OCI-LY1 (cell line): ENCODE measurements at regions not wholly inside any gene's neighbourhood (a gene's known extent, or its start where the extent isn't known, plus 50 kb on each side); places are given as distances from the start of the nearest gene placed in this dataset.

ENCODE experiments used
- H2AFZ ChIP-seq: fragments of 200-600 bp; sonication (generic), shearing (Covaris generic); 2 replicates; pipeline ENCODE4 v1.6.0; 2014; ENCODE audit warnings: antibody characterized with exemption, mild to moderate bottlenecking, low read length
- H3F3A ChIP-seq: fragments of 200-600 bp; sonication (generic), shearing (Covaris generic); 2 replicates; pipeline ENCODE4 v1.6.0; 2014; ENCODE audit warnings: mild to moderate bottlenecking, antibody characterized with exemption, low read length, moderate library complexity; ENCODE audit not compliant: insufficient read depth
- H3K27ac ChIP-seq: fragments of 200-600 bp; sonication (generic); 2 replicates; pipeline ENCODE4 v1.5.1; 2014; ENCODE audit warnings: low read length, mixed run types, mild to moderate bottlenecking, low read depth; ENCODE audit not compliant: poor library complexity, severe bottlenecking
- H3K27me3 ChIP-seq: fragments of 200-600 bp; sonication (generic); 2 replicates; pipeline ENCODE4 v1.6.0; 2014; ENCODE audit warnings: antibody characterized with exemption, mild to moderate bottlenecking, low read length, moderate library complexity; ENCODE audit not compliant: insufficient read depth
- H3K36me3 ChIP-seq: fragments of 200-600 bp; sonication (generic); 2 replicates; pipeline ENCODE4 v1.6.1; 2014; ENCODE audit warnings: mild to moderate bottlenecking, antibody characterized with exemption, low read length, moderate library complexity, mixed read lengths; ENCODE audit not compliant: insufficient read depth
- H3K4me1 ChIP-seq: fragments of 200-600 bp; sonication (generic); 2 replicates; pipeline ENCODE4 v1.5.1; 2014; ENCODE audit warnings: mild to moderate bottlenecking, low read length, moderate library complexity; ENCODE audit not compliant: insufficient read depth, severe bottlenecking
- H3K4me2 ChIP-seq: fragments of 200-600 bp; sonication (generic), shearing (Covaris generic); 2 replicates; pipeline ENCODE4 v1.6.1; 2014; ENCODE audit warnings: low read length
- H3K4me3 ChIP-seq: fragments of 200-600 bp; sonication (generic); 2 replicates; pipeline ENCODE4 v1.5.1; 2014; ENCODE audit warnings: low read length, low read depth, mild to moderate bottlenecking, mixed read lengths; ENCODE audit not compliant: poor library complexity, severe bottlenecking
- H3K79me2 ChIP-seq: fragments of 200-600 bp; shearing (Covaris generic); 2 replicates; pipeline ENCODE4 v1.6.1; 2016; ENCODE audit warnings: mixed run types, low read length, mixed read lengths; ENCODE audit not compliant: insufficient read depth
- H3K9ac ChIP-seq: fragments of 200-600 bp; sonication (generic), shearing (Covaris generic); 2 replicates; pipeline ENCODE4 v1.6.1; 2014; ENCODE audit warnings: mild to moderate bottlenecking, low read length, mixed read lengths
- H3K9me2 ChIP-seq: fragments of 200-600 bp; sonication (generic), shearing (Covaris generic); 2 replicates; pipeline ENCODE4 v1.6.1; 2014; ENCODE audit warnings: low read depth, mild to moderate bottlenecking, low read length, mixed read lengths
- H3K9me3 ChIP-seq: fragments of 200-600 bp; shearing (Covaris generic); 2 replicates; pipeline ENCODE4 v1.6.1; 2014; ENCODE audit warnings: low read length, mixed read lengths
- H4K20me1 ChIP-seq: fragments of 200-600 bp; sonication (generic), shearing (Covaris generic); 2 replicates; pipeline ENCODE4 v1.6.0; 2016; ENCODE audit warnings: mild to moderate bottlenecking, low read length; ENCODE audit not compliant: insufficient read depth
- EZH2 ChIP-seq: fragments of 200-600 bp; sonication (generic), shearing (Covaris generic); IDR thresholded peaks from 2 replicates; pipeline ENCODE4 v1.8.0; 2017; ENCODE audit warnings: borderline replicate concordance, mixed run types, mild to moderate bottlenecking, antibody characterized with exemption, low read length, moderate library complexity, mixed read lengths
- TF ChIP-seq, protein P1 (sequence below): fragments of 200-600 bp; sonication (generic), shearing (Covaris generic); IDR thresholded peaks from 2 replicates; pipeline ENCODE4 v1.5.1; 2017; ENCODE audit warnings: mild to moderate bottlenecking, antibody characterized with exemption, low read length, moderate library complexity, mixed read lengths

DNA sequence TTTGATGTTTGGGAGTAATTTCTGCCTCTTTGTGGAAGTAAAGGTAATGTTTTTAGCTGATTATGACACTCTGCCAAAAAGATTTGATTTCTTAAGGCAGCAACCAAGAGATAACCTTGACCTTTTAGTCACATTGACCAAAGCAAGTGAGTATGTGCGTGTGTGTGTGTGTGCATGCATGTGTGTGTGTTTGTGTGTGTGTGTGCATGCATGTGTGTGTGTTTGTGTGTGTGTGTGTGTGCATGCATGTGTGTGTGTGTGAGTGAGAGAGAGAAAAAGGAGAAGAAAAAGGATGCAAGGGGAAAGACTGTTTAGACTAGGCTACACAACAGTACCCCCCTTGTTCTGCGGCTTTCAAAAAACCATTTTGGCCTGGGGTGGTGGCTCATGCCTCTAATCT lies 88.1 kb upstream of the NPVF start:
- H3K9me3 ChIP-seq, result no peaks in the 10 kb centered on the region
- H3K4me3 ChIP-seq, result no peak overlapping the region
- H4K20me1 ChIP-seq, result no peaks in the 10 kb centered on the region
- H3K4me1 ChIP-seq, result no peaks in the 10 kb centered on the region
- H3F3A ChIP-seq, result no peaks in the 10 kb centered on the region
- no peak overlapping the region for H2AFZ ChIP-seq
- no peaks in the 10 kb centered on the region for H3K79me2 ChIP-seq
- no peak overlapping the region for H3K4me2 ChIP-seq
- H3K9me2 ChIP-seq, result no peaks in the 10 kb centered on the region
- no peak overlapping the region for H3K9ac ChIP-seq
- TF ChIP-seq, protein P1, sequence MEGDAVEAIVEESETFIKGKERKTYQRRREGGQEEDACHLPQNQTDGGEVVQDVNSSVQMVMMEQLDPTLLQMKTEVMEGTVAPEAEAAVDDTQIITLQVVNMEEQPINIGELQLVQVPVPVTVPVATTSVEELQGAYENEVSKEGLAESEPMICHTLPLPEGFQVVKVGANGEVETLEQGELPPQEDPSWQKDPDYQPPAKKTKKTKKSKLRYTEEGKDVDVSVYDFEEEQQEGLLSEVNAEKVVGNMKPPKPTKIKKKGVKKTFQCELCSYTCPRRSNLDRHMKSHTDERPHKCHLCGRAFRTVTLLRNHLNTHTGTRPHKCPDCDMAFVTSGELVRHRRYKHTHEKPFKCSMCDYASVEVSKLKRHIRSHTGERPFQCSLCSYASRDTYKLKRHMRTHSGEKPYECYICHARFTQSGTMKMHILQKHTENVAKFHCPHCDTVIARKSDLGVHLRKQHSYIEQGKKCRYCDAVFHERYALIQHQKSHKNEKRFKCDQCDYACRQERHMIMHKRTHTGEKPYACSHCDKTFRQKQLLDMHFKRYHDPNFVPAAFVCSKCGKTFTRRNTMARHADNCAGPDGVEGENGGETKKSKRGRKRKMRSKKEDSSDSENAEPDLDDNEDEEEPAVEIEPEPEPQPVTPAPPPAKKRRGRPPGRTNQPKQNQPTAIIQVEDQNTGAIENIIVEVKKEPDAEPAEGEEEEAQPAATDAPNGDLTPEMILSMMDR, result no peak
- no peak for TF ChIP-seq EZH2
- no peaks in the 10 kb centered on the region for H3K27me3 ChIP-seq
- no peaks in the 10 kb centered on the region for H3K36me3 ChIP-seq
- no peak overlapping the region for H3K27ac ChIP-seq

DNA sequence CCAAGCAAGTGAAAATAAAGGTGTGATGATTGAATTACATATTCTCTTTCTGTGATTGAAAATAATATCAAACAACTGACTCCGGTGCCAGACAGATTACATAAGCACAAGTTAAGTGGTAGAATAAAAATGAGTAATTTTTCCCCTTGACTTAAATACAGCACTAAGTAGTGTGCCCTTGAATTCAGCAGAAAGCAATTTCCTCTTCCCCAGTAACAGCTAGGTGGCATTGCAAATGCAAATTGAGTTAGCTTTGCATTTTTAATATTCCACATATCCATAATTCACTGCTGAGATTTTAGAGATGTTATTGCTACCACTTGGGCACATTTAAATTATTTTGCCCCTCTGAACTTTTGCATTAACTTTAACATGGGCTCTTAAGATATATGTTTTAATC lies 89.8 kb upstream of the NPVF start:
- Histone ChIP-seq H3K79me2 (no peaks in the 10 kb centered on the region), H3K4me2 (no peak overlapping the region), H3K9me2 (no peaks in the 10 kb centered on the region), H3K4me3 (no peak overlapping the region), H3K27ac (no peak overlapping the region), H3F3A (no peaks in the 10 kb centered on the region), H3K9me3 (no peaks in the 10 kb centered on the region), H4K20me1 (no peaks in the 10 kb centered on the region), H3K36me3 (no peaks in the 10 kb centered on the region), H2AFZ (no peak overlapping the region), H3K4me1 (no peaks in the 10 kb centered on the region), H3K9ac (no peak overlapping the region), H3K27me3 (no peaks in the 10 kb centered on the region)
- TF ChIP-seq EZH2, result no peak
- TF ChIP-seq, protein P1, result peak; percentile 23; the same call in 1 of the 2 replicates

DNA sequence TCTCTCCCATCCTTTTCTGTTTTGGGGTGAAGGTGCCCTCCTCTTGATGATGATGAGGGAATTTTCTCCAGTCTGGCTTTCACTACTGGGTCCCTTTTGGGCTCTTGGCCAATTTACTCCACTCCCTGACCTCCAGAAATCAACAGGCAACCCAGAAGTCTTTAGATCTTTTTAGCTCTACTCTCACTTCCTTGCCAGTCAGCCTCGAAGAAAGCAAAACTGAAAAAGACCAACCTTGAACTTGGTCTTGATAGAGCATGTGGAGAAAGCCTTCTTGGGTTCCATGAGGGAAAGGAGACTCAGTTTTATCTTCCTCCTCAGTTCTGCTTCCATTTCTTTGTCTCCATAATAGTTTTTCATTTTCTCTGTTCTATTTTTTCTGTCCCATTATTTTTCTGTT lies 91.4 kb upstream of the NPVF start:
- Histone ChIP-seq H3K27me3 (no peaks in the 10 kb centered on the region), H3K4me1 (no peaks in the 10 kb centered on the region), H3K4me3 (no peak overlapping the region), H3K79me2 (no peaks in the 10 kb centered on the region), H3K36me3 (no peaks in the 10 kb centered on the region), H3K27ac (no peak overlapping the region), H4K20me1 (no peaks in the 10 kb centered on the region), H2AFZ (no peak overlapping the region), H3K9me2 (no peaks in the 10 kb centered on the region), H3K9ac (no peak overlapping the region), H3K4me2 (no peak overlapping the region), H3K9me3 (no peaks in the 10 kb centered on the region), H3F3A (no peaks in the 10 kb centered on the region)
- TF ChIP-seq, protein P1, result no peak
- TF ChIP-seq EZH2, result no peak
